Ovary (tissue), 3 donors: ENCODE measurements at regions not wholly inside any gene's neighbourhood (a gene's known extent, or its start where the extent isn't known, plus 50 kb on each side); places are given as distances from the start of the nearest gene placed in this dataset.

Experiments used
- EP300 ChIP-seq: sonication (generic); formaldehyde crosslinking; IDR thresholded peaks from one replicate; pipeline ENCODE4 v1.6.1; 2017; ENCODE audit warnings: antibody characterized with exemption
- POLR2A ChIP-seq: fragments of 450-650 bp; IDR thresholded peaks from one replicate; pipeline ENCODE4 v1.6.1; 2017; ENCODE audit warnings: antibody characterized with exemption, mild to moderate bottlenecking, moderate library complexity
- TF ChIP-seq, protein P1 (sequence below), 3 donors: fragments of 450-650 bp in 2 of 3; fragments of 200-600 bp in 1 of 3; IDR thresholded peaks; one replicate each; pipeline versions ENCODE4 v1.5.1 to v1.8.0; 2016 to 2022; ENCODE audit warnings: antibody characterized with exemption in 3 of 3, mild to moderate bottlenecking in 1 of 3
- donor health status: DM: no; HTN: no; CAD: no.

DNA sequence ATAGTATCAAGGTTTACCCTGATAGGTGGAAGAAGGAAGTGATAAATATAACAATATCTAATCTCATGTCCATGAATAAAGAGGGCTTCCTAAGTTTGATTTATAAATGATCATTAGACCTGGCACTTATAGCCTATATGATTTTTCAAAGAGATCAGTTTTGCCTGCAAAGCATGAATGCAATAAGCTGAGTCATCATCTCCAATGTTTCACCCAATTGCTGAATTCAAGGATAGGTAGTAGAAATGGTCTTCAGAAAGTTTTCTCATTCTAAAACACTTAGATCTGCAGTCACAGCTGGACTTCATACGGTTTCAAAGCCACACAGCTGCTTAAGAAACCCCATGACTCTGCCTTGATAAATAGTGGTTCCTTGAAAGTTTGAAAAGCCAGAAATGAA lies 1722.8 kb downstream of the MAT2B start:
- TF ChIP-seq POLR2A (no peak), EP300 (no peak)
- TF ChIP-seq, protein P1, sequence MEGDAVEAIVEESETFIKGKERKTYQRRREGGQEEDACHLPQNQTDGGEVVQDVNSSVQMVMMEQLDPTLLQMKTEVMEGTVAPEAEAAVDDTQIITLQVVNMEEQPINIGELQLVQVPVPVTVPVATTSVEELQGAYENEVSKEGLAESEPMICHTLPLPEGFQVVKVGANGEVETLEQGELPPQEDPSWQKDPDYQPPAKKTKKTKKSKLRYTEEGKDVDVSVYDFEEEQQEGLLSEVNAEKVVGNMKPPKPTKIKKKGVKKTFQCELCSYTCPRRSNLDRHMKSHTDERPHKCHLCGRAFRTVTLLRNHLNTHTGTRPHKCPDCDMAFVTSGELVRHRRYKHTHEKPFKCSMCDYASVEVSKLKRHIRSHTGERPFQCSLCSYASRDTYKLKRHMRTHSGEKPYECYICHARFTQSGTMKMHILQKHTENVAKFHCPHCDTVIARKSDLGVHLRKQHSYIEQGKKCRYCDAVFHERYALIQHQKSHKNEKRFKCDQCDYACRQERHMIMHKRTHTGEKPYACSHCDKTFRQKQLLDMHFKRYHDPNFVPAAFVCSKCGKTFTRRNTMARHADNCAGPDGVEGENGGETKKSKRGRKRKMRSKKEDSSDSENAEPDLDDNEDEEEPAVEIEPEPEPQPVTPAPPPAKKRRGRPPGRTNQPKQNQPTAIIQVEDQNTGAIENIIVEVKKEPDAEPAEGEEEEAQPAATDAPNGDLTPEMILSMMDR (IDR thresholded peaks at IDR 0.05) = no peak
